Hepatocyte (in vitro differentiated cells): ENCODE measurements at regions not wholly inside any gene's neighbourhood (a gene's known extent, or its start where the extent isn't known, plus 50 kb on each side); places are given as distances from the start of the nearest gene placed in this dataset.

ENCODE experiments used
- CTCF ChIP-seq: fragments of 200-600 bp; sonication (generic); IDR thresholded peaks from 2 replicates; pipeline ENCODE4 v1.5.1; 2016; ENCODE audit warnings: antibody characterized with exemption, mild to moderate bottlenecking; ENCODE audit not compliant: poor library complexity
- EZH2 ChIP-seq: fragments of 200-600 bp; sonication (generic); IDR thresholded peaks from 2 replicates; pipeline ENCODE4 v1.6.1; 2016; ENCODE audit warnings: antibody characterized with exemption, mild to moderate bottlenecking, borderline replicate concordance

- no peak for TF ChIP-seq CTCF
- no peak for TF ChIP-seq EZH2
Measured at GRCh38 chr11:45379162-45379863, 93.2 kb upstream of the SYT13 start.
